ENCODE measurements at regions not wholly inside any gene's neighbourhood (a gene's known extent, or its start where the extent isn't known, plus 50 kb on each side); places are given as distances from the start of the nearest gene placed in this dataset.

GRCh38 chr3:84125201-84125721 is 833.5 kb upstream of the CADM2 start:
- no peak for TF ChIP-seq CTCF (IDR thresholded peaks at IDR 0.05; ENCODE audit: control insufficient read depth, extremely low read depth, insufficient read depth)
- no peak for DNase-seq (ENCODE audit: low read depth)

GRCh38 chr3:84125760-84126159 is 833.0 kb upstream of the CADM2 start:
- no peak for DNase-seq (ENCODE audit: low read depth)
- TF ChIP-seq CTCF (IDR thresholded peaks at IDR 0.05; ENCODE audit: control insufficient read depth, extremely low read depth, insufficient read depth), result no peak
- H3K4me3 ChIP-seq (ENCODE audit: low read depth, low read length), result no peak overlapping the region

More at GRCh38 chr3:84125201-84125721, 833.5 kb upstream of the CADM2 start:
- H3K4me3 ChIP-seq (ENCODE audit: low read depth, low read length), result no peak overlapping the region

GRCh38 chr3:84126160-84126559 is 832.6 kb upstream of the CADM2 start:
- no peak overlapping the region for H3K4me3 ChIP-seq (ENCODE audit: low read depth, low read length)
- DNase-seq (ENCODE audit: low read depth), result no peak
- TF ChIP-seq CTCF (IDR thresholded peaks at IDR 0.05; ENCODE audit: control insufficient read depth, extremely low read depth, insufficient read depth), result no peak

GRCh38 chr3:84128024-84128423 is 830.8 kb upstream of the CADM2 start:
- no peak for TF ChIP-seq CTCF (IDR thresholded peaks at IDR 0.05; ENCODE audit: control insufficient read depth, extremely low read depth, insufficient read depth)
- H3K4me3 ChIP-seq (ENCODE audit: low read depth, low read length), result no peak overlapping the region
- no peak for DNase-seq (ENCODE audit: low read depth)

GRCh38 chr3:84136425-84136824 is 822.4 kb upstream of the CADM2 start:
- H3K4me3 ChIP-seq (ENCODE audit: low read depth, low read length), result no peak overlapping the region
- no peak for TF ChIP-seq CTCF (IDR thresholded peaks at IDR 0.05; ENCODE audit: control insufficient read depth, extremely low read depth, insufficient read depth)
- DNase-seq (ENCODE audit: low read depth), result no peak

GRCh38 chr3:84140631-84141030 is 818.2 kb upstream of the CADM2 start:
- DNase-seq (ENCODE audit: low read depth), result no peak
- TF ChIP-seq CTCF (IDR thresholded peaks at IDR 0.05; ENCODE audit: control insufficient read depth, extremely low read depth, insufficient read depth), result no peak
- H3K4me3 ChIP-seq (ENCODE audit: low read depth, low read length), result no peak overlapping the region

GRCh38 chr3:84141571-84141970 is 817.2 kb upstream of the CADM2 start:
- no peak overlapping the region for H3K4me3 ChIP-seq (ENCODE audit: low read depth, low read length)
- TF ChIP-seq CTCF (IDR thresholded peaks at IDR 0.05; ENCODE audit: control insufficient read depth, extremely low read depth, insufficient read depth), result no peak
- DNase-seq (ENCODE audit: low read depth), result no peak
